HCT116 (cell line): ENCODE measurements at regions not wholly inside any gene's neighbourhood (a gene's known extent, or its start where the extent isn't known, plus 50 kb on each side); places are given as distances from the start of the nearest gene placed in this dataset.

Experiments
- ATAC-seq: fragments of 200-7000 bp; cut with Tn5 transposase; 2 replicates; pipeline ENCODE4 v1.9.1; 2020; ENCODE audit warnings: mild to moderate bottlenecking, moderate library complexity
- BruUV-seq: library from RNA; stranded (reverse); fragments of 400-500 nt; replicated peaks from 2 replicates; lab custom pipeline; 2021; lab: Mats Ljungman, UMichigan
- CTCF ChIA-PET: fragments of 300-600 bp; sonication (Branson Sonifier 250); formaldehyde crosslinking; loops from one replicate; lab custom pipeline; 2021; ENCODE audit warnings: antibody characterized with exemption; lab: Charles Lee
- POLR2A ChIA-PET: fragments of 300-600, 350-600 bp; sonication (Branson Sonifier 250); formaldehyde crosslinking; loops from one replicate; lab custom pipeline; 2021; ENCODE audit warnings: antibody characterized with exemption; lab: Charles Lee
- RAD21 ChIA-PET, 2 experiments: fragments of 300-600 bp; sonication (Branson Sonifier 250); formaldehyde crosslinking; loops; one replicate each; lab custom pipeline; 2023; ENCODE audit warnings: low total read pairs in 2 of 2; ENCODE audit not compliant: uncharacterized antibody in 2 of 2, unreplicated experiment in 2 of 2, low non-redundant PET in 1 of 2; lab: Charles Lee
- DNase-seq: peaks from one replicate; pipeline ENCODE4 v3.0.0-alpha.2; 2010; ENCODE audit warnings: low read depth, low spot score
- H2AFZ ChIP-seq: fragments of 200-600 bp; shearing (Covaris generic), sonication (generic); 2 replicates; pipeline ENCODE4 v1.6.1; 2017; ENCODE audit warnings: low read depth, mixed run types, mixed read lengths, antibody characterized with exemption, low read length; ENCODE audit not compliant: poor library complexity, severe bottlenecking
- H3K27ac ChIP-seq: 2 replicates; pipeline ENCODE4 v1.5.1; 2012; ENCODE audit warnings: low read depth, low read length
- H3K27me3 ChIP-seq: fragments of 200-600 bp; sonication (generic); 2 replicates; pipeline ENCODE4 v1.6.1; 2016; ENCODE audit warnings: mixed run types, low read length, mixed read lengths; ENCODE audit not compliant: insufficient read depth
- H3K36me3 ChIP-seq, 2 experiments: fragments of 200-500 bp in 1 of 2; fragments of 200-600 bp in 1 of 2; sonication (Bioruptor generic) in 1 of 2; sonication (generic) in 1 of 2; 2 replicates each; pipeline versions ENCODE4 v1.5.1 to v1.6.1; 2014 to 2016; ENCODE audit warnings: low read length in 2 of 2, inconsistent platforms in 1 of 2, mixed read lengths in 1 of 2, mixed run types in 1 of 2; ENCODE audit not compliant: insufficient read depth in 2 of 2, control insufficient read depth in 1 of 2
- H3K4me1 ChIP-seq, 2 experiments: fragments of 200-600 bp in 1 of 2; sonication (generic) in 1 of 2; 2 replicates each; pipeline versions ENCODE4 v1.5.1 to v1.6.1; 2012 to 2017; ENCODE audit warnings: low read length in 2 of 2, inconsistent platforms in 1 of 2, mild to moderate bottlenecking in 1 of 2, mixed read lengths in 1 of 2, mixed run types in 1 of 2, moderate library complexity in 1 of 2; ENCODE audit not compliant: insufficient read depth in 2 of 2, control insufficient read depth in 1 of 2
- H3K4me2 ChIP-seq: fragments of 200-600 bp; sonication (generic); 2 replicates; pipeline ENCODE4 v1.6.1; 2017; ENCODE audit warnings: mixed run types, low read length, mixed read lengths
- H3K4me3 ChIP-seq, 2 experiments: fragments of 200-600 bp in 1 of 2; sonication (generic) in 1 of 2; replicated peaks in 1 of 2; 2 replicates each; pipeline ENCODE4 v1.5.1; 2011 to 2016; ENCODE audit warnings: low read length in 2 of 2, control low read depth in 1 of 2, low read depth in 1 of 2, mild to moderate bottlenecking in 1 of 2, mixed read lengths in 1 of 2, mixed run types in 1 of 2
- H3K79me2 ChIP-seq: fragments of 200-600 bp; sonication (generic); 2 replicates; pipeline ENCODE4 v1.6.1; 2017; ENCODE audit warnings: mild to moderate bottlenecking, mixed run types, low read length, moderate library complexity, mixed read lengths; ENCODE audit not compliant: insufficient read depth
- H3K9ac ChIP-seq: fragments of 200-600 bp; sonication (generic); 2 replicates; pipeline ENCODE4 v1.6.1; 2016; ENCODE audit warnings: low read length, mixed read lengths
- H3K9me2 ChIP-seq: fragments of 200-600 bp; sonication (generic), shearing (Covaris generic); 2 replicates; pipeline ENCODE4 v1.6.1; 2017; ENCODE audit warnings: mixed run types, mild to moderate bottlenecking, moderate library complexity; ENCODE audit not compliant: insufficient read depth
- H3K9me3 ChIP-seq, 2 experiments: fragments of 200-500 bp in 1 of 2; fragments of 200-600 bp in 1 of 2; sonication (Bioruptor generic) in 1 of 2; sonication (generic) in 1 of 2; 2 replicates each; pipeline ENCODE4 v1.6.1; 2014 to 2017; ENCODE audit warnings: low read length in 2 of 2, mixed read lengths in 2 of 2, inconsistent platforms in 1 of 2, low read depth in 1 of 2, mild to moderate bottlenecking in 1 of 2, mixed run types in 1 of 2, moderate library complexity in 1 of 2; ENCODE audit not compliant: control insufficient read depth in 1 of 2, insufficient read depth in 1 of 2
- H4K20me1 ChIP-seq: fragments of 200-600 bp; sonication (generic), shearing (Covaris generic); 2 replicates; pipeline ENCODE4 v1.6.1; 2017; ENCODE audit warnings: mixed run types, mild to moderate bottlenecking, moderate library complexity; ENCODE audit not compliant: insufficient read depth
- CBX3 ChIP-seq: IDR thresholded peaks from 2 replicates; pipeline ENCODE4 v1.6.1; 2012; ENCODE audit warnings: low read depth
- CEBPB ChIP-seq: IDR thresholded peaks from 2 replicates; pipeline ENCODE4 v1.6.1; 2012; ENCODE audit warnings: low read depth
- EGR1 ChIP-seq: IDR thresholded peaks from 2 replicates; pipeline ENCODE4 v1.6.1; 2012; ENCODE audit warnings: low read depth
- EZH2phosphoT487 ChIP-seq: fragments of 200-600 bp; IDR thresholded peaks from 2 replicates; pipeline ENCODE4 v1.6.1; 2018; ENCODE audit warnings: antibody characterized with exemption, borderline replicate concordance
- FOSL1 ChIP-seq: IDR thresholded peaks from 2 replicates; pipeline ENCODE4 v1.6.1; 2012; ENCODE audit warnings: low read depth
- JUND ChIP-seq: IDR thresholded peaks from 2 replicates; pipeline ENCODE4 v1.6.1; 2012
- POLR2AphosphoS5 ChIP-seq: IDR thresholded peaks from 2 replicates; pipeline ENCODE4 v1.6.1; 2011; ENCODE audit warnings: mild to moderate bottlenecking, low read depth, low read length, moderate library complexity
- SRF ChIP-seq: IDR thresholded peaks from 2 replicates; pipeline ENCODE4 v1.6.1; 2012; ENCODE audit warnings: low read depth
- YY1 ChIP-seq: IDR thresholded peaks from 2 replicates; pipeline ENCODE4 v1.6.1; 2011; ENCODE audit warnings: low read length, low read depth, moderate library complexity, mild to moderate bottlenecking; ENCODE audit not compliant: insufficient replicate concordance; ENCODE audit errors: extremely low read depth
- ZNF274 ChIP-seq: fragments of 200-500 bp; sonication (Bioruptor generic); IDR thresholded peaks from 2 replicates; pipeline ENCODE4 v1.6.1; 2014; ENCODE audit warnings: mild to moderate bottlenecking, low read depth, low read length, inconsistent platforms
- intact Hi-C: fragments of 100-400 bp; cut with micrococcal nuclease; formaldehyde crosslinking; loops from 2 replicates; pipeline ENCODE4 v1.10.0; 2022
- TF ChIP-seq, protein P1 (sequence below): IDR thresholded peaks from 2 replicates; pipeline ENCODE4 v1.6.1; 2012
- TF ChIP-seq, protein P2 (sequence below): IDR thresholded peaks from 2 replicates; pipeline ENCODE4 v1.6.1; 2011; ENCODE audit warnings: mild to moderate bottlenecking, low read length, moderate library complexity; ENCODE audit not compliant: insufficient replicate concordance; ENCODE audit errors: extremely low read depth
- TF ChIP-seq, protein P3 (sequence below): IDR thresholded peaks from 2 replicates; pipeline ENCODE4 v1.6.1; 2012
- TF ChIP-seq, protein P4 (sequence below), 3 experiments: fragments of 200-600 bp in 1 of 3; sonication (generic) in 1 of 3; IDR thresholded peaks in 2 of 3; conservative IDR thresholded peaks in 1 of 3; 2 replicates each; pipeline ENCODE4 v1.5.1; 2012 to 2017; ENCODE audit warnings: low read depth in 2 of 3, low read length in 2 of 3, antibody characterized with exemption in 1 of 3, borderline replicate concordance in 1 of 3, control low read depth in 1 of 3, mild to moderate bottlenecking in 1 of 3, mixed read lengths in 1 of 3, mixed run types in 1 of 3, moderate library complexity in 1 of 3; ENCODE audit not compliant: insufficient read depth in 1 of 3

DNA sequence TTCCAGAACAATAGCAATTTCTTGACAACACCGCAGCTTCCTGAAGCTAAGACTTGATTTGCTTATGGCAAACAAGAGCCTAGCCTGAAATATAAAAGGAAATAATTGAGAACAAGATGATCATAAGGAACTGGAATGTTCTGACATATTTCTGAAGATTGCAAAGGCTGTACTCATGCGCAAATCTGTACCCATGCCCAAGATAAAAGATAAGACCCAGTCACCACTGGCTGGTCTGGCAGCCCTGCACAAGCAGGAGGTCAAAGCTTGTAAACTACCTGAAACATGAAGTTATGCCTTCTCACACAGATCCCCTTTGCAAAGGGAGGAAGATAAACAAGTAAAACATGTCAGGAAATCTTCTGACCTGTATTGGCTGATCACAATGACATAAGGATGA is 160.8 kb upstream of the GYPC start:
- H3K27ac ChIP-seq = no peak overlapping the region
- no peak overlapping the region for H3K9ac ChIP-seq
- no peaks in the 10 kb centered on the region for H3K27me3 ChIP-seq
- TF ChIP-seq FOSL1 (no peak), JUND (no peak), POLR2AphosphoS5 (no peak), EGR1 (no peak), ZNF274 (no peak), EZH2phosphoT487 (no peak), YY1 (no peak), CEBPB (no peak), SRF (no peak), CBX3 (no peak)
- TF ChIP-seq, protein P1, sequence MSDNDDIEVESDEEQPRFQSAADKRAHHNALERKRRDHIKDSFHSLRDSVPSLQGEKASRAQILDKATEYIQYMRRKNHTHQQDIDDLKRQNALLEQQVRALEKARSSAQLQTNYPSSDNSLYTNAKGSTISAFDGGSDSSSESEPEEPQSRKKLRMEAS = no peak
- TF ChIP-seq, protein P2, sequence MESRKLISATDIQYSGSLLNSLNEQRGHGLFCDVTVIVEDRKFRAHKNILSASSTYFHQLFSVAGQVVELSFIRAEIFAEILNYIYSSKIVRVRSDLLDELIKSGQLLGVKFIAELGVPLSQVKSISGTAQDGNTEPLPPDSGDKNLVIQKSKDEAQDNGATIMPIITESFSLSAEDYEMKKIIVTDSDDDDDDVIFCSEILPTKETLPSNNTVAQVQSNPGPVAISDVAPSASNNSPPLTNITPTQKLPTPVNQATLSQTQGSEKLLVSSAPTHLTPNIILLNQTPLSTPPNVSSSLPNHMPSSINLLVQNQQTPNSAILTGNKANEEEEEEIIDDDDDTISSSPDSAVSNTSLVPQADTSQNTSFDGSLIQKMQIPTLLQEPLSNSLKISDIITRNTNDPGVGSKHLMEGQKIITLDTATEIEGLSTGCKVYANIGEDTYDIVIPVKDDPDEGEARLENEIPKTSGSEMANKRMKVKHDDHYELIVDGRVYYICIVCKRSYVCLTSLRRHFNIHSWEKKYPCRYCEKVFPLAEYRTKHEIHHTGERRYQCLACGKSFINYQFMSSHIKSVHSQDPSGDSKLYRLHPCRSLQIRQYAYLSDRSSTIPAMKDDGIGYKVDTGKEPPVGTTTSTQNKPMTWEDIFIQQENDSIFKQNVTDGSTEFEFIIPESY = no peak
- TF ChIP-seq, protein P3, sequence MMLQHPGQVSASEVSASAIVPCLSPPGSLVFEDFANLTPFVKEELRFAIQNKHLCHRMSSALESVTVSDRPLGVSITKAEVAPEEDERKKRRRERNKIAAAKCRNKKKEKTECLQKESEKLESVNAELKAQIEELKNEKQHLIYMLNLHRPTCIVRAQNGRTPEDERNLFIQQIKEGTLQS = no peak
- TF ChIP-seq, protein P4, sequence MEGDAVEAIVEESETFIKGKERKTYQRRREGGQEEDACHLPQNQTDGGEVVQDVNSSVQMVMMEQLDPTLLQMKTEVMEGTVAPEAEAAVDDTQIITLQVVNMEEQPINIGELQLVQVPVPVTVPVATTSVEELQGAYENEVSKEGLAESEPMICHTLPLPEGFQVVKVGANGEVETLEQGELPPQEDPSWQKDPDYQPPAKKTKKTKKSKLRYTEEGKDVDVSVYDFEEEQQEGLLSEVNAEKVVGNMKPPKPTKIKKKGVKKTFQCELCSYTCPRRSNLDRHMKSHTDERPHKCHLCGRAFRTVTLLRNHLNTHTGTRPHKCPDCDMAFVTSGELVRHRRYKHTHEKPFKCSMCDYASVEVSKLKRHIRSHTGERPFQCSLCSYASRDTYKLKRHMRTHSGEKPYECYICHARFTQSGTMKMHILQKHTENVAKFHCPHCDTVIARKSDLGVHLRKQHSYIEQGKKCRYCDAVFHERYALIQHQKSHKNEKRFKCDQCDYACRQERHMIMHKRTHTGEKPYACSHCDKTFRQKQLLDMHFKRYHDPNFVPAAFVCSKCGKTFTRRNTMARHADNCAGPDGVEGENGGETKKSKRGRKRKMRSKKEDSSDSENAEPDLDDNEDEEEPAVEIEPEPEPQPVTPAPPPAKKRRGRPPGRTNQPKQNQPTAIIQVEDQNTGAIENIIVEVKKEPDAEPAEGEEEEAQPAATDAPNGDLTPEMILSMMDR (IDR thresholded peaks at IDR 0.05 in 2 of 3, conservative IDR thresholded peaks at IDR 0.05 in 1 of 3; ENCODE audit: borderline replicate concordance in 1 of 3, insufficient read depth in 1 of 3, low read depth in 2 of 3, low read length in 2 of 3) = no peak
- no peaks in the 10 kb centered on the region for H3K4me1 ChIP-seq
- peaks cover 0 to 6% of the 10 kb centered on the region in 2 experiments; a peak in 1 of 4 replicates for H3K9me3 ChIP-seq
- H3K9me2 ChIP-seq = no peaks in the 10 kb centered on the region
- CTCF ChIA-PET = no interaction called here
- intact Hi-C loops = no loop called here
- H3K36me3 ChIP-seq = no peaks in the 10 kb centered on the region
- POLR2A ChIA-PET = no interaction called here
- no peaks in the 10 kb centered on the region for H4K20me1 ChIP-seq
- DNase-seq (no peak), ATAC-seq (no peak)
- no TSS peak for BruUV-seq
- H3K4me2 ChIP-seq = no peak overlapping the region
- RAD21 ChIA-PET = no interaction called here
- no peaks in the 10 kb centered on the region for H3K79me2 ChIP-seq
- no peak overlapping the region for H2AFZ ChIP-seq
- no peak overlapping the region for H3K4me3 ChIP-seq
